HG03066 (cell line): ENCODE measurements at regions not wholly inside any gene's neighbourhood (a gene's known extent, or its start where the extent isn't known, plus 50 kb on each side); places are given as distances from the start of the nearest gene placed in this dataset.

Experiments used
- ATAC-seq: cut with Tn5 transposase; IDR thresholded peaks from one replicate; pipeline ENCODE4 v1.9.1; 2021; ENCODE audit warnings: low read depth; ENCODE audit not compliant: unreplicated experiment

DNA sequence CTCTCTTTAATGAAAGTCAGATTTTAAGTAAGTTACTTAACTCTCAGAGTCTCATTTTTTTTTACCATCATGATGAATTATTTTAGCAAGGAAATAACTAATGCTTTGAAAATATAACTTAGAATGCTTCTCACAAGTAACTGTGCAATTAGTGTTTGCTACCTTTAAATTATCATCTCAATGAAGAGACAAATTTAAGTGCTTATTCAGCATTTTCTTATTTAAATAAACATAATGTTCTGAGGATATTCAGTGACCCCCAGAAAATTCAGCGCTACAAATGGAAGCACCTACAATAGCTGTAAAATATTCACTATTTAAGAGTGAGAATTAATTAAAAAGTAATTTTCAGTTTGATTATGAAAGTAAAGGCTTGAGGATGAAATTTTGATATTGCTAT lies 527.2 kb downstream of the SLITRK1 start:
- ATAC-seq, result no peak

DNA sequence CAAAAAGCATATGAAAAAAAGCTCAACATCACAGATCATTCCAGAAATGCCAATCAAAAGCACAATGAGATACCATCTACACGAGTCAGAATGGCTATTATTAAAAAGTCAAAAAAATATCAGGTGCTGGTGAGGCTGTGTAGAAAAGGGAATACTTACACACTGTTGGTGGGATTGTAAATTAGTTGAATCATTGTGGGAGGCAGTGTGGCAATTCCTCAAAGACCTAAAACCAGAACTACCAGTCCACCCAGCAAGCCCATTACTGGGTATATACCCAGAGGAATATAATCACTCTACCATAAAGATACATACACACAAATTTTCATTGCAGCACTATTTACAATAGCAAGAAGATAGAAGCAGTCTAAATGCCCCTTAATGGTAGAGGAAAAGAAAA lies 529.9 kb downstream of the SLITRK1 start:
- ATAC-seq, result no peak

DNA sequence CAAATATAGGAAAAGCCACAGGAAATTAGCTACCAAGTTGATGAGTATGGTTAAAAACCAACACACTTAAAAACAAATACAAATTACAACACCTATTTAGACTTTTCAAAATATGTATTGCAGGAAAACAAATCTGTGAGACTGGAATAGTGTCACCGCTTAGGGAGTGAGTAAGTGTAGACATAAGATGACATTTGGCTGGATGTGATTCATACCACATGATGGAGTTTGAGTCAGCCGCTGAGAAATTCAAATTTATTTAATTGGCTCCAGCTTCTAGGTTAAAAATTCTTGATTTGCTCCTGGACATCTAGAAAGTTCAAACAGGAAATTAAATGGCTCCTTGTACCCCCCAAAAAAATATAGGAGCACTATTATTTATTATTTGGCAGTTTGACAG lies 531.7 kb downstream of the SLITRK1 start:
- ATAC-seq, result no peak

DNA sequence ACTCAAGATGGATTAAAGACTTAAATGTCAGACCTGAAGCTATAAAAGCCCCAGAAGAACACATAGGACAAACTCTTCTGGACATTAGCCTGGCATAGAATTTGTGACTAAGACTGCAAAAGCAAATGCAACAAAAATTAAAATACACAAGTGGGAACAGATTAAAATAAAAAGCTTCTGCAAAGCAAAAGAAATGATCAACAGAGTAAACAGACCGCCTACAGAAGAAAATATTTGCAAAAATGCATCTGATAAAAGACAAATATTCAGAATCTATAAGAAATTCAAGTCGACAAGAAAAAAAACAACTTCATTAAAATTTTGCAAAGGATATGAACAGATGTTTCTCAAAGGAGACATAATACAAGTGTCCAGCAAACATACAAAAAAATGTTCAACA lies 537.8 kb downstream of the SLITRK1 start:
- no peak for ATAC-seq

DNA sequence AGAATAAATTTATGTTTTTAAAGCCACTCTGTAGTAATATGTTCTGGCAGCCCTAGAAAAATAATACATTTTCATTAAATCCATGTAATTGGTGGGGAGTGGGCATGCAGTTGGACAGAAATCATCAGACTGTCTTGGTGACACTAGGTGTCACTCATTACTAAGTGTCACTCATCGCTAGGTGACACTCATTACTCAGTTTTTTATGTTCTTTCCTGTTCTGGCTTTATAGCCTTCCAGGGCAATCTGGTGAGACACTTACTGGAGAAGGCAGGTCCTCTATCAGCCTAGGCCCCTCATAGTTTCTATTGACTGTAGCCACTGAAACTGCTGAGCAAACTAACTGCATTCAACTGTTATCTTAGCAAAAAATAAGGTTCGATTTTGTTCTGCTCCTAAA lies 542.1 kb downstream of the SLITRK1 start:
- no peak for ATAC-seq

DNA sequence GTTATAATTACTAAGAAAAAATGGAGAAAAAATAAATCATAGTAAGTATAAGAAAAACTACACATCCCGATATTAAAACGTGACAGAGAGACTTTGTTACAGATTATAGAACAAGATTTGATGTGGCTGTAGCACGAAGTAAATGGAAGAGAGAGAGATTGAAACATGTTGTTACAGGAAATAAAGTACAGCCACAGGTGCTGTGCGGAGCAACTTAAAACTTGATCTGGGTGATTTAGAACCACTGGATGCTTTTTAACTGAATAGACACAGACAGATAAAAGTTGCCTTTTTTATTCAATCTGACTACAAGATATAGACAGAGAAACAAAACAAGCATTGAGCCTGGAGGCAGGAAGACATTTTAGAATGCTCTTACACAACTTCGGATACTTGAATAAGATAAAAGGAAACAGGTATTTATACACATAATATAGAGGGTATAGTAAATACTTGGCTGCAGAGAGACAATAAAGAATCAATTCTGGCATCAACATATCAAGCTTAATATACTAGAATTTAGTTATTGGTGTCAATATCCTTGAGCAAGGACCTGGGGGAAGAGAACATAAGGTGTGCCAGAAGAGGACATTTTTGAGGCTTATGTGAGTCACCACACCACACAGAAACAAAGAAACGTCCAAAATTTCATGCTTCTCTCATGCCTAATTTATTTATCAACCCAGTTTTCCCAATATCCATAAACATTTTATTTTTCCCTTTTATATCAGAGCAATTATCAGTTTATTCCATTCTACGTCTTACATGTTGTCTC lies 548.5 kb downstream of the SLITRK1 start:
- ATAC-seq, result no peak

DNA sequence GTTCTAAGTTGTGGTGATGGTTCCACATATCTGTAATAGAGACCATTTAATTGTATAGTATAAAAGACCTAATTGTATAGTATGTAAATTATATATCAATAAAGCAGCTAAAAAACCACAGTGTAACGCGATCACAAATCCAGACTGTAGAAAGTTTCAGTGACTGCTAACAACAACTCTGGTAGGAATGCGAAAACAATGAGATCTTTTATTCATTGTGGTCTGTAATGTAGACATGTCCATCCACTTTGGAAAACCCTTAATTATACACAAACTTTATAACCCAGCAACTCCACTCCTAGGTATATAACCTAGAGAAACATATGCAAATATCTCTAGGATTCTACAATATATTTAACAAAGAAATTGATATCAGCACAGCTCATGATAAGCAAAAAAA lies 549.5 kb downstream of the SLITRK1 start:
- no peak for ATAC-seq

DNA sequence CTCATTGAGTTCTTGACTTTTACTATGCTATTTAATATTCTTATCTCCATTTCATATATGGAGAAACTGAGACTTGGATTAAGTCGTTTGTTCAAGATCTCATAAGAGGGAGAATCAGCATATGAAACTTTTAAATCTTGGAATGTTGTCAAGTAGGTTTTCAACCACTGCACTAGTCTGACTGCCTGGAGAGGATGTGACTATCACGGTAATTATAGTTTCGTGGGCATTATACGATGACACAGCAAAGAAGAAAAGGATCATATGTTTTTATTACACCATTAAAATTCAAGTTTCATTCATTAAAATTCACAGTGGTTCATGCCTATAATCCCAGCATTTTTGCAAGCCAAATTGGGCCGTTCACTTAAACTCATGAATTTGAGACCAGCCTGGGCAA lies 555.2 kb downstream of the SLITRK1 start:
- ATAC-seq, result no peak

DNA sequence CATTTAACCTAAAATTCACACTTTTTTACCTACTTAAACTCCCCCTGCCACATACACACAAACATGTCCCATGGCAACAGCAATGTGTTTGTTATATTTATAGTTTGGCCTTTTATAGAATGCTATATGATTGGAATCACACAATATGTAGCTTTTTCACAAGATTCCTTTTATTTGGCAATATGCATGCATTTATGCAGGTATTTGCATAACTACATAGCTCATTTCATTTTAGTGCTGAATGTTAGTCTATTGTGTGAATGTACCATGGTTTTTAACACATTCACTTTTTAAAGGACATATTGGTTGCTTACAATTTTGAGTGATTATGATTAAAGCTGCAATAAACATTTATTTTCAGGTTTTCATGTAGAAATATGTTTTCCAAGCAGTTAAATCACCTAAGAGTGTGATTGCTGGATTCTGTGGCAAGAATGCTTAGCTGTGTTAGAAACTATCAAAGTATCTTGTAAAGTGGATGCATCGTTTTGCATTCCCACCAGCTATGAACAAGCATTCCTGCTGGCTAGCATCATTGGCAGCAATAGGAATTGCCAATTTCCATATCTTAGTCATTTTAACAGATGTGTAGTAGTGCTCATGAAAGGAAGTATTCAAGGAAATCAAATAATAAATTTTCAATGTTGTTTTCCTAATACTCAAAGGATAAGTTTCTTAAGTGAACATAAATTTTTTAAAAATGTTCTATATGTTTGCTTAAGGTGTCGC lies 557.0 kb downstream of the SLITRK1 start:
- no peak for ATAC-seq

DNA sequence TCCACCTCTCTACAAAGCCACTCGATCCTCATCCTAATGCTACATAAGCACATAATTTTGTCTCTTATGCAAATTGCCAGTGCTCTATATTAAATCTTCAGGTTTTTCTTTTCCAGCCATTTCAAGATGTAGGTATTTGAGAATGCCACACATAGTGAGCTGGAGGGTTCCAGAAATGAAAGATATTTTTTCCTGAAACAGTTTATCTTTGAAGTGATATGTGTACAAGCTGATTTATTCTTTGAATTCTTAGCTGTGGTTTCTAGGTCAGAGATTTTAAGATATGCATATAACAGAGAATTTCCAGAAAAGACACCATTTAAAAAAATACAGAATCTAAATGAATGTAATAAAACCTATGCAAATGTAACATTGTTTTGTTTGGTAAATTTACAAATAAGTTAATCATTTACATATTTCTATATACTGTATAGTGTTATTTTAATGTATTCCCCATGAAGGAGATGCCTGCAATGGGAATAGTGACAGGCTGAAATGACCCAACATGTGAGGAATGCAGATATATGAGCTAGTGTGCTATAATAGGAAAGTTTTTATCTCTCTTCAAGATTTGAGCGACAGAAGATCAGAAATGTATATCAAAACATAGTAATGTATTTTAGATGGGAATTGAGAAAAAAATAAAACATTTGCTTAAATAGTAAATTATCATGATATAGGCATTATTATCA lies 570.2 kb downstream of the SLITRK1 start:
- no peak for ATAC-seq

DNA sequence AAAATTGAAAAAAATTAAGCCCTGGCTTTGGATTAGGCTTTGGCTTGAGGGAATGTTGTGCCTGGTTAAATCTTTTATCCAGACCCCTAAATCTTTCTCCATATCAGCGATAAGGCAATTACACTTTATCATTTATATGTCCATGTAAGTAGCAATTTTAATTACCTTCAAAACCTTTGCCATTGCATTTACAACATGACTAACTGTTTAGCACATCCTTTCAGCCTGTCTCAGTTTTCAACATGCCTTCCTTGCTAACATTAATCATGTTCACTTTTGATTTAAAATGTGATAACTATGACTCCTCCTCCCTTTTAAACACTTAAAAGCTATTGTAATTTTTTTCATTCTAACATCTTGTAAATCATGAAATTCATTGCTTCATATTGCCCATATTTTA lies 583.7 kb downstream of the SLITRK1 start:
- no peak for ATAC-seq

DNA sequence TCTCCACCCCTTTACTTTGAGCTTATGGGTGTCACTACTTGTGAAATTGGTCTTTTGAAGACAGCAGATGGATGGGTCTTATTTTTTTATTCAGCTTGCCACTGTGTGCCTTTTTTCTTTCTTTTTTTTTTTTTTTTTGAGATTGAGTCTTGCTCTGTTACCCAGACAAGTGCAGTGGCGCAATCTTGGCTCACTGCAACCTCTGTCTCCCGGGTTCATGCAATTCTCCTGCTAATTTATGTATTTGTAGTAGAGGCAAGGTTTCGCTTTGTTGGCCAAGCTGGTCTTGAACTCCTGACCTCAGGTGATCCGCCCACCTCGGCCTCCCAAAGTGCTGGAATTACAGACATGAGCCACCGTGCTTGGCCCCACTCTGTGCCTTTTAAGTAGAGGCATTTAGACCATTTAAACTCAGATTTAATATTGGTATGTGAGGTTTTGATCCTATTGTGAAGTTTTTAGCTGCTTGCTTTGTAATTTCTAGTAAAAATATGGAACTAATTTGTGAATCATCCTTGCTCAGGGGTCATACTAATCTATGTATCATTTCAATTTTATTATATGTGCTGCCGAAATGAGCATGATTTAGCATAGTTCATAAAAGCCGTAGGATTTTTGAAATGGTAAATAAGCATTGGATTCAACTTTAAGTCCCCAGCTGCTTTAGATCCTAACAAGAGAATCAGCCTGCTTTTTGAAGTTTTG lies 584.5 kb downstream of the SLITRK1 start:
- ATAC-seq, result no peak

DNA sequence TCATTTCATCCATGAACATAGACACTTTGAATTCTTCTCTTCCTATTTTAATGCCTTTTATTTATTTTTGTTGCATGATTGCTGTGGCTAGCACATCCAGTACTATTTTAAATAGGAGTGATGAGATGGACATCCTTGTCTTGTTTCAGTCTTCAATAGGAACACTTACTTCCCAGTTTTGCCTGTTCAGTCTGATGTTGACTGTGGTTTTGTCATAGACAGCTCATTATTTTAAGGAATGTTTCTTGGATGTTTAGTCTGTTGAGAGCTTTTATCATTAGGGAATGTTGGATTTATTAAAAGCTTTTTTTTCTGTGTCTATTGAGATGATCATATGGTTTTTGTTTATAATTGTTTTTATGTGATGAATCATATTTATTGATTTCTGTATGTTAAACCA lies 586.6 kb downstream of the SLITRK1 start:
- ATAC-seq, result no peak

DNA sequence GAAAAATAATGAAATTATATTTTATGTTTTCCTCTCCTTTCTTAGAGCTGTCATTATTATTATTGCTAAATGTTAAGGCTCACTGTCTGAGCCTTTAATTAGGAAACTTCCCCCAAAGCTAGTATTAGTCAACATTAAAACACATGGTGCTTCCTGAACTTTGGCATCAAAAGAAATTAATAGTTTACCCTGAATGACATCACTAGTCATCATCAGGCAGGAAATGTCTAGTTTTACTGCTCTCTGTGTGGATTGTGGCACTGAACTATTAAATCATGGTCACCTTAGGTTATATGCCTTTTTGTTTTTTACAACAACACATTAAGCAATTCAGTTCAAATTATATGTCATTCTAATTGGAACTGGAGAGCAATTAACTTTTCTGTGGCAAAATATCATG lies 595.5 kb downstream of the SLITRK1 start:
- no peak for ATAC-seq

DNA sequence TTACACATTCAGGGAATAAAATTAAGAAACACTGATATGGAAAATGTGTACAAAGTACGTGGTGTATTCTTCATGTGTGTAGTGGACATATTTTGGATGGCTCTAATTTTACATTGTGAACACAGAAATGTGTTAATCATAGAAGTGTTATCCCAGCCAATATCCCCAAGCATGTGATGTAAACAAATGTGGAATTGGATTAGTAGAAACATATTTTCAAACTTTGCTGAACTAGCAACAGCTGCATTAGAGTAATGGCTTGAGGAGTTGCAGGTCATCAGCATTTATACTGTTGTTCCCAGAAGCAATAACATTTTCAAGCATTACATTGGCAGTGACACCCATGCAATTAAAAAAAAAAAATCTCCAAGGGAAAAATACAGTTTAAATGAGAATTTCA lies 600.6 kb downstream of the SLITRK1 start:
- ATAC-seq, result no peak

DNA sequence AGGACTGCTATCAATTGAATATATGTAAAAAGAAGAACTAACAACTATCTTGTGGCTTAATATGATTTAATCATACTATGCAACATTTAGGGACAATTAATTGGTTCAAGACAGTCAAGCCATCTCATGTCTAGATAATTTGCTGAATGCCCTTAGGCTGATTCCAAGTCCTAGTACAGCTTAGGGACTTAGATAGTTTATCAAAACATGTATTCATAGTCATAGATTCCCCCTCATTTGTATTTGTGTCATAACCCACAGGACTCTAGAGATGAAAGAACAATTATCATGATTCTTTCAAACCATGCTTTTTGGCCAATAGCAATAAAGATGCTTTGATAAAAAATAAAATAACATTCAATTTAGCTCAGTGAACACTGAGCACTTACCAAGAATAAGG lies 607.6 kb downstream of the SLITRK1 start:
- ATAC-seq, result no peak

DNA sequence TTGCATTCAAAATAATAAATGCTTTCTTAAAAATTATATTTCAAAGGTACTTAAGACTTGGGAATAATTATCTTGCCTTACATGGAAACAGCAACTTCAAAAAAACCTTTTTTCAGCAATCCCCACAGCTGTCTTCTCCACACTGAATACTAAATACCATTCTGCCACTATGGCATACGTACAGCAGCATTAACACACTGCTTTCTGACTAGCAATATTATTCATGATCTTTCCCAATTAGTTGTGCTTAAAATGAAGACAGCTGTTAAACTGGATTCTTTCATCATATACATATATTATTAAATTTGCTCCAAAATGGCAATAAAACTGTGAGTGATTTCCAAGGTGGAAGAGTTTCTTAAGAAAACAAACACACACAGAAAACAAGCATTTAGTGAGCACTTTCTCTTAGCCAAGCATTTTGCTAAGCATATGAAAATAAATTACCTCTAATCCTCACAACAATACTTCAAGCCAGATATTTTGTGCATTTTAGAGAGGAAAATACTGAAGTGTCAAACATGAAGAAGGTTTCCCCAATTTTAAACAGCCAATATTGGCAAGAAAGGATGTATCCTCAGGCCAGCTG lies 609.5 kb downstream of the SLITRK1 start:
- ATAC-seq, result no peak

DNA sequence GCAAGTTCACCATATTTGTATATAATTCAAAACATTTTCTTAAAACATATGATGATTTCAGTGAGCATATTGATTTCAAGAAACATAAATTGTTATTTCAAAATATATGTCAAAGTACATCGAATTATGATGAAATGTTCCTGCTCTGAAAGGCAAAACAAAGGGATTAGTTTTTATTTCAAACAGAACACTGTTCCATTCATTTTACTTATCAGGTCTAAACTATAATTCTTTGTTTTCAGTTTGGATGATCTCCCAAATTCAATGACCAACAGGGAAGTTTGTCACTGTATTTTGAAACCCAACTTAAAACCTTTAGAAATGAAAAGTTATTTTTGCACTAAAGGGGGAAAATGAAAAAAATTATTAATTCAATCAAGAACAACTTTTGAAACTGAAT lies 610.2 kb downstream of the SLITRK1 start:
- ATAC-seq, result no peak

DNA sequence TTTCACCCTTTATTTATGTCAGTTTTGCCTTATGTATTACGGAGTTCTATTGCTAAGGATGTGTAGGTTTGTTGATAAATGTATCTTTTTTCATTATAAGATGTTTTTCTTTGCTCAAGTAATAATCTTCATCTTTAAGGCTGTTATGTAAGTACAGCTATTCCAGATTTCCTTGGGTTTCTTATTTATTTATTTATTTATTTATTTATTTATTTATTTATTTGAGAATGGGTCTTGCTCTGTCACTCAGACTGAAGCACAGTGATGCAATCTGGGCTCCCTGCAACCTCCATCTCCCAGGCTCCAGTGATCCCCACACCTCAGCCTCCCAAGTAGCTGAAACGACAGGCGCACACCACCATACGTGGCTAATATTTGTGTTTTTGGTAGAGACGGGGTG lies 617.0 kb downstream of the SLITRK1 start:
- ATAC-seq, result no peak

DNA sequence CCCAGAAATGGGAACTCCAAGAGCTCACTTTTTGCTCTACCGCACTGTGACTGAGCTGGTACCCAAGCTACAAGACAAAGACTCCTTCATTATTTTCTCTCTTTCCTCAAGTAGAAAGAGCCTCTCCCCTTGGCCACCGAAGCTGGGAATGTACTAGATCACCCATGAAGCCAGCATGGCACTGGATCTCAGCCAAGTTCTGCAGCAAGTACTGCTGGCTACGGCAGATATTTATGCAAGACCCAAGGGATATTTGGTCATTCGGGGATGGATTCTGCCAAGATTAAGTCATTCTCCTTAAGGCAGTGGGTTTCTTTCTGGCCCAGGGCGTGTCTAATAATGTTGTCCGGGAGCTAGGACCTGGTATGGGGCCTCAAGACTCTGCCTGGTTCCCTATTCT lies 633.5 kb downstream of the SLITRK1 start:
- ATAC-seq, result no peak

DNA sequence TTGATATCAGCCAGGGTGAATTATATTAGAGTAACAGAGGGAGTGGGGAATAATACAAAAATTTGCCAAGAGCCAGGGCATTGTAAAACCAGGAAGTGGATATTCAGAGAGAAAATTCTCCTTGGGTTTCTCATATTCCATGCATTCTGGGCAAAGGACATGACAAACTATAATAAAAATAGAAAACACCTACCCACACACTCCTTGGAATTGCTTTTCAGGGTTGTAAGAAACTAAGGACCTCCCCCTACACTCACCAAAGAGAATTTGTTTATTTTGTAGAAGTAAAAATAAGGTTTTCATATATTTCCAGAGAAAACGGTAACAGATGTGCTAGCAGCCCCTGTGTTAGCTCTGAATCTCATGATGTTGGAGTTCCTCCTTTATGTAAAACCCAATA lies 649.6 kb downstream of the SLITRK1 start:
- no peak for ATAC-seq
